Keratinocyte (primary cell): ENCODE measurements at regions not wholly inside any gene's neighbourhood (a gene's known extent, or its start where the extent isn't known, plus 50 kb on each side); places are given as distances from the start of the nearest gene placed in this dataset.

Source experiments
- DNase-seq: peaks from one replicate; pipeline ENCODE4 v3.0.0-alpha.2; 2011; ENCODE audit warnings: low read depth, missing footprints, low spot score
- FAIRE-seq: peaks from 2 replicates; lab custom pipeline; 2011; peaks lifted over from hg19 to GRCh38; lab: Jason Lieb, UNC
- H2AFZ ChIP-seq: 2 replicates; pipeline ENCODE4 v1.6.0; 2012; ENCODE audit warnings: low read length, control low read depth, inconsistent platforms; ENCODE audit not compliant: control insufficient read depth
- H3K27ac ChIP-seq: 2 replicates; pipeline ENCODE4 v1.5.1; 2011; ENCODE audit warnings: low read length; ENCODE audit not compliant: control insufficient read depth, insufficient read depth
- H3K27me3 ChIP-seq: 3 replicates; pipeline ENCODE4 v1.6.0; 2011; ENCODE audit warnings: low read length; ENCODE audit not compliant: control insufficient read depth, insufficient read depth; ENCODE audit errors: extremely low read depth
- H3K36me3 ChIP-seq, 2 experiments: 2 replicates in 1 of 2; 3 replicates in 1 of 2; pipeline ENCODE4 v1.5.1; 2011; ENCODE audit warnings: low read length in 2 of 2, mild to moderate bottlenecking in 1 of 2; ENCODE audit not compliant: control insufficient read depth in 2 of 2, insufficient read depth in 2 of 2; ENCODE audit errors: extremely low read depth in 1 of 2
- H3K4me1 ChIP-seq: 3 replicates; pipeline ENCODE4 v1.5.1; 2011; ENCODE audit warnings: low read length; ENCODE audit not compliant: control insufficient read depth, insufficient read depth; ENCODE audit errors: extremely low read depth
- H3K4me2 ChIP-seq: 3 replicates; pipeline ENCODE4 v1.6.0; 2011; ENCODE audit warnings: low read depth, low read length; ENCODE audit not compliant: control insufficient read depth, insufficient read depth; ENCODE audit errors: extremely low read depth
- H3K4me3 ChIP-seq, 3 experiments: fragments of 200-600 bp in 1 of 3; sonication (generic) in 1 of 3; 2 replicates in 2 of 3; 3 replicates in 1 of 3; pipeline ENCODE4 v1.5.1; 2011 to 2016; ENCODE audit warnings: low read length in 3 of 3, mild to moderate bottlenecking in 3 of 3, control low read depth in 2 of 3, inconsistent platforms in 1 of 3, low read depth in 1 of 3, mixed read lengths in 1 of 3, mixed run types in 1 of 3, moderate library complexity in 1 of 3; ENCODE audit not compliant: control insufficient read depth in 2 of 3, insufficient read depth in 2 of 3; ENCODE audit errors: extremely low read depth in 1 of 3
- H3K79me2 ChIP-seq: 2 replicates; pipeline ENCODE4 v1.6.0; 2012; ENCODE audit warnings: low read length; ENCODE audit not compliant: control insufficient read depth, insufficient read depth
- H3K9ac ChIP-seq: 3 replicates; pipeline ENCODE4 v1.6.0; 2011; ENCODE audit warnings: low read length; ENCODE audit not compliant: control insufficient read depth, insufficient read depth; ENCODE audit errors: extremely low read depth
- H3K9me1 ChIP-seq: 3 replicates; pipeline ENCODE4 v1.6.0; 2011; ENCODE audit warnings: low read length; ENCODE audit not compliant: control insufficient read depth, insufficient read depth; ENCODE audit errors: extremely low read depth
- H3K9me3 ChIP-seq: 2 replicates; pipeline ENCODE4 v1.5.1; 2012; ENCODE audit warnings: low read depth, low read length; ENCODE audit not compliant: control insufficient read depth
- H4K20me1 ChIP-seq: 3 replicates; pipeline ENCODE4 v1.6.0; 2011; ENCODE audit warnings: low read length; ENCODE audit not compliant: control insufficient read depth, insufficient read depth; ENCODE audit errors: extremely low read depth
- EZH2 ChIP-seq: IDR thresholded peaks from one replicate; pipeline ENCODE4 v1.6.1; 2012; ENCODE audit warnings: inconsistent platforms, mild to moderate bottlenecking, low read length, moderate library complexity
- dilution Hi-C: fragments of 300-500 bp; cut with MboI; formaldehyde crosslinking; loops from one replicate; pipeline ENCODE4 v1.7.0; 2020; ENCODE audit warnings: low sequenced_read_pairs; ENCODE audit not compliant: extremely low pct_ligation_motif_present
- TF ChIP-seq, protein P1 (sequence below), 3 experiments: IDR thresholded peaks in 1 of 3; conservative IDR thresholded peaks in 1 of 3; optimal IDR thresholded peaks in 1 of 3; 2 replicates in 2 of 3; 3 replicates in 1 of 3; pipeline versions ENCODE3 to v1.5.1; 2011; ENCODE audit warnings: low read length in 3 of 3, mild to moderate bottlenecking in 3 of 3, moderate library complexity in 2 of 3, control low read depth in 1 of 3, inconsistent platforms in 1 of 3; ENCODE audit not compliant: insufficient read depth in 2 of 3; ENCODE audit errors: extremely low read depth in 1 of 3

- Histone ChIP-seq H3K27me3 (no peaks in the 10 kb centered on the region), H4K20me1 (no peaks in the 10 kb centered on the region), H3K9me1 (no peaks in the 10 kb centered on the region), H2AFZ (no peak overlapping the region), H3K4me2 (no peak overlapping the region), H3K4me3 (no peak overlapping the region), H3K79me2 (no peaks in the 10 kb centered on the region), H3K27ac (no peak overlapping the region), H3K36me3 (no peaks in the 10 kb centered on the region), H3K4me1 (no peaks in the 10 kb centered on the region), H3K9me3 (no peaks in the 10 kb centered on the region), H3K9ac (no peak overlapping the region)
- dilution Hi-C loops: no loop called here
- no peak for FAIRE-seq
- TF ChIP-seq, protein P1, sequence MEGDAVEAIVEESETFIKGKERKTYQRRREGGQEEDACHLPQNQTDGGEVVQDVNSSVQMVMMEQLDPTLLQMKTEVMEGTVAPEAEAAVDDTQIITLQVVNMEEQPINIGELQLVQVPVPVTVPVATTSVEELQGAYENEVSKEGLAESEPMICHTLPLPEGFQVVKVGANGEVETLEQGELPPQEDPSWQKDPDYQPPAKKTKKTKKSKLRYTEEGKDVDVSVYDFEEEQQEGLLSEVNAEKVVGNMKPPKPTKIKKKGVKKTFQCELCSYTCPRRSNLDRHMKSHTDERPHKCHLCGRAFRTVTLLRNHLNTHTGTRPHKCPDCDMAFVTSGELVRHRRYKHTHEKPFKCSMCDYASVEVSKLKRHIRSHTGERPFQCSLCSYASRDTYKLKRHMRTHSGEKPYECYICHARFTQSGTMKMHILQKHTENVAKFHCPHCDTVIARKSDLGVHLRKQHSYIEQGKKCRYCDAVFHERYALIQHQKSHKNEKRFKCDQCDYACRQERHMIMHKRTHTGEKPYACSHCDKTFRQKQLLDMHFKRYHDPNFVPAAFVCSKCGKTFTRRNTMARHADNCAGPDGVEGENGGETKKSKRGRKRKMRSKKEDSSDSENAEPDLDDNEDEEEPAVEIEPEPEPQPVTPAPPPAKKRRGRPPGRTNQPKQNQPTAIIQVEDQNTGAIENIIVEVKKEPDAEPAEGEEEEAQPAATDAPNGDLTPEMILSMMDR (optimal IDR thresholded peaks at IDR 0.05 in 1 of 3, IDR thresholded peaks at IDR 0.05 in 1 of 3, conservative IDR thresholded peaks at IDR 0.05 in 1 of 3; ENCODE audit: extremely low read depth in 1 of 3, insufficient read depth in 2 of 3, low read length in 3 of 3): peak in 1 of 3 experiments; percentile 11
- TF ChIP-seq EZH2: no peak
- DNase-seq: no peak
These were observed 1387.0 kb upstream of the RAG2 start for GRCh38 chr11:37984991-37985390.

GRCh38 chr11:37978647-37979046, 1380.6 kb upstream of the RAG2 start:
- Histone ChIP-seq H3K27ac (no peak overlapping the region), H3K79me2 (no peaks in the 10 kb centered on the region), H3K4me1 (no peaks in the 10 kb centered on the region), H4K20me1 (no peaks in the 10 kb centered on the region), H3K9me1 (no peaks in the 10 kb centered on the region), H3K9me3 (no peaks in the 10 kb centered on the region), H3K27me3 (no peaks in the 10 kb centered on the region), H3K4me3 (no peak overlapping the region), H3K9ac (no peak overlapping the region), H3K36me3 (no peaks in the 10 kb centered on the region), H3K4me2 (no peak overlapping the region), H2AFZ (no peak overlapping the region)
- dilution Hi-C loops: no loop called here
- FAIRE-seq: no peak
- TF ChIP-seq, protein P1 (optimal IDR thresholded peaks at IDR 0.05 in 1 of 3, IDR thresholded peaks at IDR 0.05 in 1 of 3, conservative IDR thresholded peaks at IDR 0.05 in 1 of 3; ENCODE audit: extremely low read depth in 1 of 3, insufficient read depth in 2 of 3, low read length in 3 of 3): no peak
- no peak for TF ChIP-seq EZH2
- no peak for DNase-seq
